ENCODE measurements at regions not wholly inside any gene's neighbourhood (a gene's known extent, or its start where the extent isn't known, plus 50 kb on each side); places are given as distances from the start of the nearest gene placed in this dataset.

- H3K27ac ChIP-seq (ENCODE audit: low read length): no peak overlapping the region
- no peaks in the 10 kb centered on the region for H3K9me3 ChIP-seq (replicated peaks; ENCODE audit: control insufficient read depth, low read depth, low read length)
- no peaks in the 10 kb centered on the region for H3K4me1 ChIP-seq (ENCODE audit: control insufficient read depth, insufficient read depth, low read length)
- H3K36me3 ChIP-seq (ENCODE audit: control insufficient read depth, insufficient read depth, low read length): no peaks in the 10 kb centered on the region
- H3K4me3 ChIP-seq (ENCODE audit: low read length): no peak overlapping the region
- WGBS (ENCODE audit: insufficient coverage): 81% methylated on average over 2 of the region's 7 CpGs
- H3K27me3 ChIP-seq (ENCODE audit: control insufficient read depth, insufficient read depth, low read length): no peaks in the 10 kb centered on the region
- DNase-seq: no peak
These were observed 420.5 kb upstream of the PSMD7 start for GRCh38 chr16:73875996-73876690.

- no peak overlapping the region for H3K27ac ChIP-seq (ENCODE audit: low read length)
- WGBS (ENCODE audit: insufficient coverage): no CpG with 5 or more reads among the region's 3 CpGs
These were observed 422.3 kb upstream of the PSMD7 start for GRCh38 chr16:73874324-73874723.

GRCh38 chr16:73873643-73874042 lies 423.0 kb upstream of the PSMD7 start:
- DNase-seq: no peak
- Histone ChIP-seq H3K4me3 (ENCODE audit: low read length) (no peak overlapping the region), H3K27me3 (ENCODE audit: control insufficient read depth, insufficient read depth, low read length) (no peaks in the 10 kb centered on the region), H3K4me1 (ENCODE audit: control insufficient read depth, insufficient read depth, low read length) (no peaks in the 10 kb centered on the region), H3K27ac (ENCODE audit: low read length) (no peak overlapping the region), H3K9me3 (replicated peaks; ENCODE audit: control insufficient read depth, low read depth, low read length) (no peaks in the 10 kb centered on the region), H3K36me3 (ENCODE audit: control insufficient read depth, insufficient read depth, low read length) (no peaks in the 10 kb centered on the region)
- no CpG with 5 or more reads among the region's 2 CpGs for WGBS (ENCODE audit: insufficient coverage)

More at GRCh38 chr16:73874324-73874723, 422.3 kb upstream of the PSMD7 start:
- no peaks in the 10 kb centered on the region for H3K4me1 ChIP-seq (ENCODE audit: control insufficient read depth, insufficient read depth, low read length)
- H3K36me3 ChIP-seq (ENCODE audit: control insufficient read depth, insufficient read depth, low read length): no peaks in the 10 kb centered on the region
- H3K9me3 ChIP-seq (replicated peaks; ENCODE audit: control insufficient read depth, low read depth, low read length): no peaks in the 10 kb centered on the region
- no peak overlapping the region for H3K4me3 ChIP-seq (ENCODE audit: low read length)
- DNase-seq: no peak
- H3K27me3 ChIP-seq (ENCODE audit: control insufficient read depth, insufficient read depth, low read length): no peaks in the 10 kb centered on the region

- Histone ChIP-seq H3K27me3 (ENCODE audit: control insufficient read depth, insufficient read depth, low read length) (no peaks in the 10 kb centered on the region), H3K9me3 (replicated peaks; ENCODE audit: control insufficient read depth, low read depth, low read length) (no peaks in the 10 kb centered on the region), H3K4me1 (ENCODE audit: control insufficient read depth, insufficient read depth, low read length) (no peaks in the 10 kb centered on the region), H3K27ac (ENCODE audit: low read length) (no peak overlapping the region), H3K36me3 (ENCODE audit: control insufficient read depth, insufficient read depth, low read length) (no peaks in the 10 kb centered on the region), H3K4me3 (ENCODE audit: low read length) (no peak overlapping the region)
- no CpG with 5 or more reads among the region's 8 CpGs for WGBS (ENCODE audit: insufficient coverage)
- no peak for DNase-seq
These were observed 423.8 kb upstream of the PSMD7 start for GRCh38 chr16:73872856-73873255.

GRCh38 chr16:73871088-73871733 lies 425.4 kb upstream of the PSMD7 start:
- H3K4me1 ChIP-seq (ENCODE audit: control insufficient read depth, insufficient read depth, low read length): no peaks in the 10 kb centered on the region
- 67% methylated on average over 1 of the region's 6 CpGs for WGBS (ENCODE audit: insufficient coverage)
- H3K27ac ChIP-seq (ENCODE audit: low read length): no peak overlapping the region
- H3K4me3 ChIP-seq (ENCODE audit: low read length): no peak overlapping the region
- no peaks in the 10 kb centered on the region for H3K9me3 ChIP-seq (replicated peaks; ENCODE audit: control insufficient read depth, low read depth, low read length)
- no peak for DNase-seq
- H3K36me3 ChIP-seq (ENCODE audit: control insufficient read depth, insufficient read depth, low read length): no peaks in the 10 kb centered on the region
- H3K27me3 ChIP-seq (ENCODE audit: control insufficient read depth, insufficient read depth, low read length): no peaks in the 10 kb centered on the region

- H3K27me3 ChIP-seq (ENCODE audit: control insufficient read depth, insufficient read depth, low read length): no peaks in the 10 kb centered on the region
- no CpG with 5 or more reads among the region's 3 CpGs for WGBS (ENCODE audit: insufficient coverage)
- no peak overlapping the region for H3K27ac ChIP-seq (ENCODE audit: low read length)
- H3K4me3 ChIP-seq (ENCODE audit: low read length): no peak overlapping the region
- no peaks in the 10 kb centered on the region for H3K36me3 ChIP-seq (ENCODE audit: control insufficient read depth, insufficient read depth, low read length)
- H3K4me1 ChIP-seq (ENCODE audit: control insufficient read depth, insufficient read depth, low read length): no peaks in the 10 kb centered on the region
- no peaks in the 10 kb centered on the region for H3K9me3 ChIP-seq (replicated peaks; ENCODE audit: control insufficient read depth, low read depth, low read length)
- no peak for DNase-seq
These were observed 427.5 kb upstream of the PSMD7 start for GRCh38 chr16:73869126-73869525.

- Histone ChIP-seq H3K9me3 (replicated peaks; ENCODE audit: control insufficient read depth, low read depth, low read length) (no peaks in the 10 kb centered on the region), H3K27me3 (ENCODE audit: control insufficient read depth, insufficient read depth, low read length) (no peaks in the 10 kb centered on the region), H3K4me3 (ENCODE audit: low read length) (no peak overlapping the region), H3K4me1 (ENCODE audit: control insufficient read depth, insufficient read depth, low read length) (no peaks in the 10 kb centered on the region), H3K27ac (ENCODE audit: low read length) (no peak overlapping the region), H3K36me3 (ENCODE audit: control insufficient read depth, insufficient read depth, low read length) (no peaks in the 10 kb centered on the region)
- DNase-seq: no peak
These were observed 431.7 kb upstream of the PSMD7 start for GRCh38 chr16:73864868-73865267.

- Histone ChIP-seq H3K27me3 (ENCODE audit: control insufficient read depth, insufficient read depth, low read length) (no peaks in the 10 kb centered on the region), H3K4me3 (ENCODE audit: low read length) (no peak overlapping the region), H3K9me3 (replicated peaks; ENCODE audit: control insufficient read depth, low read depth, low read length) (no peaks in the 10 kb centered on the region), H3K27ac (ENCODE audit: low read length) (no peak overlapping the region), H3K36me3 (ENCODE audit: control insufficient read depth, insufficient read depth, low read length) (no peaks in the 10 kb centered on the region), H3K4me1 (ENCODE audit: control insufficient read depth, insufficient read depth, low read length) (no peaks in the 10 kb centered on the region)
- 80% methylated on average over 1 of the region's 2 CpGs for WGBS (ENCODE audit: insufficient coverage)
- DNase-seq: no peak
These were observed 438.3 kb upstream of the PSMD7 start for GRCh38 chr16:73858326-73858725.

GRCh38 chr16:73853968-73854367 lies 442.6 kb upstream of the PSMD7 start:
- 100% methylated on average over 1 of the region's 5 CpGs for WGBS (ENCODE audit: insufficient coverage)
- no peaks in the 10 kb centered on the region for H3K36me3 ChIP-seq (ENCODE audit: control insufficient read depth, insufficient read depth, low read length)
- no peaks in the 10 kb centered on the region for H3K27me3 ChIP-seq (ENCODE audit: control insufficient read depth, insufficient read depth, low read length)
- H3K27ac ChIP-seq (ENCODE audit: low read length): no peak overlapping the region
- DNase-seq: no peak
- no peaks in the 10 kb centered on the region for H3K9me3 ChIP-seq (replicated peaks; ENCODE audit: control insufficient read depth, low read depth, low read length)
- H3K4me1 ChIP-seq (ENCODE audit: control insufficient read depth, insufficient read depth, low read length): no peaks in the 10 kb centered on the region
- no peak overlapping the region for H3K4me3 ChIP-seq (ENCODE audit: low read length)

GRCh38 chr16:73852561-73852960 lies 444.1 kb upstream of the PSMD7 start:
- Histone ChIP-seq H3K27me3 (ENCODE audit: control insufficient read depth, insufficient read depth, low read length) (no peaks in the 10 kb centered on the region), H3K4me1 (ENCODE audit: control insufficient read depth, insufficient read depth, low read length) (no peaks in the 10 kb centered on the region), H3K4me3 (ENCODE audit: low read length) (no peak overlapping the region), H3K36me3 (ENCODE audit: control insufficient read depth, insufficient read depth, low read length) (no peaks in the 10 kb centered on the region), H3K9me3 (replicated peaks; ENCODE audit: control insufficient read depth, low read depth, low read length) (no peaks in the 10 kb centered on the region), H3K27ac (ENCODE audit: low read length) (no peak overlapping the region)
- no CpG with 5 or more reads among the region's 1 CpG for WGBS (ENCODE audit: insufficient coverage)
- no peak for DNase-seq
